DMS153 treated with DMSO at 0.1 percent for 48 hours (cell line): ENCODE measurements at regions not wholly inside any gene's neighbourhood (a gene's known extent, or its start where the extent isn't known, plus 50 kb on each side); places are given as distances from the start of the nearest gene placed in this dataset.
"Not testable (repeated sequence)": the region's sequence is repeated elsewhere in the genome, so short reads cannot be mapped to it uniquely, and the experiment has no call there.

Experiments
- DNase-seq: peaks from one replicate; lab custom pipeline; 2025; ENCODE audit not compliant: unreplicated experiment; lab: John Stamatoyannopoulos, UW

DNA sequence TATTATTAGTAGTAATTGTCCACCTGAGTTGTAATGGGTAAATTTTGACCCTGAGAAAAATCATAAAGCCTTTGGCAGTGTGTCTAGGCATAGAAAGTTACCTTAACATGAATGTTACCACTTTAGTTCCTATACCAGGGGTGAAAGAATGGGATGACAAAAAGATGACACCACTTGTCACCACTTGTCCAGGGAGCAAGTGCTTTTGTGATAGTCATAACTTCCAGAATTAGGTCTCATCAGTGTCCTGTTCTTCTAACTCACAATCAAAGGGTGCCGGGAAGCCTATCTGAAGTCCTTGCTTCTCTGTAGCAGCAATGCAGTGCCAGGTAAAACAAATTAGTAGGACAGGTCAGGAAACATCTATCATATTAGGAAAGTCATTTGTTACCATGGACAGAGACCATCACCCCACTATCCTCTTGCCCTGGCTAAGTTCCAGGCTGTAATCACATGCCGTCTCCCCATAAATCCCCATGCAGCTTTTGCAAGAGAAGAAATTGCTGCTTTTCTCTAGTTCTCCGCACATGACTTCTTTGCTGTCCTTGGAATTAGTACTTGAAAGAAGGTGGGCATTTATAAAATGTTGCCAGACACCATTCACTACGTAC lies 156.5 kb upstream of the SGCD start:
- no peak for DNase-seq

DNA sequence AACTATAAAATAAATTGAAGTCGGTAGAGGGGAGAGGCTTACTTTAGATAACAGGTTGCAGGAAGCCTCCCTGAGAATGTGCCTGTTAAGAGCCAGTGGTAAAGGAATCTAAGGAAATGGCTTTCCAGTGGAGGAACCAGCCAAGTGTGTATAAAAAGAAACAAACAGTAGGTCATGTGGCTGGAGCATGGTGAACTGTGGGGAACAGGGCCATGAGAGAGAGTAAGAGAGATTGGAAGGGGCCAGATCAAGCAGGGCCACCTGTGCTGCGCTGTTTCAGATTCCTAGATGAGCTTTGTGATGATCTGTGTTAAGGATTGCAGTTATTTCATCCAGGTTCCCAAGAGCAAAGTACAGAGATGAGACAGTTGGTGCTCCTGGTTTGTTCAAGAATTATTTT lies 152.7 kb upstream of the SGCD start:
- DNase-seq: no peak

DNA sequence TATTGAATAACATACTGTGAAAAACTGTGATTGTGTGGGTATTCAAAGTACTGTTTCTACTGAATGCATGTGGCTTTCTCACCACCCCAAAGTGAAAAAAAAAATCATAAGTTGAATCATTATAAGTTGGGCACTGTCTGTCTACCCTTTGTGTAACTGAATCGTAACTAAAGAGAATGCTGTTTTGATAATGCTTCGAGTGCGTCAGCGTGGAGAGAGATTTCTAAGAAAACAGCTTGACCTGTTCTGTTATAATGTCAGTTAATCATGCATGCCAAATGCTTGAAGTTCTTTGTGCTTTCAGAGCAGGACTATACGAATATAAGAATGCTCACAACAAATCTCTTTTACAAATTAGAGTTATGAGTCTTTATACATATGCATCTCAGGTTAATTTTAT lies 148.8 kb upstream of the SGCD start:
- no peak for DNase-seq

DNA sequence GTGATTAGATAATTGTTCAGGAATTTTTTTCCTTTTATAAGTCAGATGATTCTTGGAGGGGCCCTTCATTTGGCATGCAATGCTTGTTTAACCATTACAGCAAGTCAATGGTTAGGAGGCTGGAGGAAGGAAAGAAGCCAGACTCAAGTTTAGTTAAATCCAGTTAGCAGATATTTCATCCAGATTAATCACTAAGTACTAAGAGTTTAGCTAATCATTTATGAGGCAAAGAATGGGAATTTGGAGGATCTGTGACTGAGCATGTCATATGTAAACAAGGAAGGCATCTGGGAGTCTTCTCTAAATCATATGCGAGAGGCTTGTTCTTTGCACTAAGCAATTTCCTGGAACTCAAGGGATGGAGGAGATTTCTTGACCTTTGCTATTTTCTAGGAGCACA lies 145.3 kb upstream of the SGCD start:
- no peak for DNase-seq

DNA sequence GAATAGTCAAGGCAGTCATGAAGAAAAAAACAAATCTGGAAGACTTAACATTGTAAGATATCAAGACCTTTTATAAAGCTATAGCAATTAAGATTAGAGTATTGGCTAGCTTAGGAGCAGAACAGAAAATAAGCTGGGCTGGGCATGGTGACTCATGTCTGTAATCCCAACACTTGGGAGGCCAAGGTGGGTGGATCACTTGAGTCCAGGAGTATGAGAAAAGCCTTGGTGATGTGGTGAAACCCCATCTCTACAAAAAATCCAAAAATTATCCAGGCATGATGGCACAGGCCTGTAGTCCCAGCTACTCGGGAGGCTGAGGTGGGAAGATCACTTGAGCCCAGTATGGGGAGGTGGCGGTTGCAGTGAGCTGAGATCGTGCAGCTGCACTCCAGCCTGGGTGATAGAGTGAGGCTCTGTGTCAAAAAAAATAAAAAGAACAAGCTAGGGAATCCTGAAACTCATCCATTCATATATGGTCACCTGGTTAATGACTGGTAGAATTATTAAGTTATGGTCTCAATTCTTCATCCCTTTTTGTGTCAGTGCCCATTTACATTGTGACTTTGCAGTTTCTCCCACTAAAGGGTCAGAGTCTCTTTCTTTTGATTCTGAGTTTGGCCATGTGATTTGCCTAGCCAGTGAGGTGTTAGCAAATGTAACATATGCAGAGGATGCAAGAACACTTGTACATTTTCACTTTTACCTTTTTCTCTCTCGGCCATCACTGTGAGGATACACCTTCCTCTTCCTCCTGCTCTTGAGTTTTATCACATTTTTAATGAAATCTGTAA lies 144.6 kb upstream of the SGCD start:
- no peak for DNase-seq

DNA sequence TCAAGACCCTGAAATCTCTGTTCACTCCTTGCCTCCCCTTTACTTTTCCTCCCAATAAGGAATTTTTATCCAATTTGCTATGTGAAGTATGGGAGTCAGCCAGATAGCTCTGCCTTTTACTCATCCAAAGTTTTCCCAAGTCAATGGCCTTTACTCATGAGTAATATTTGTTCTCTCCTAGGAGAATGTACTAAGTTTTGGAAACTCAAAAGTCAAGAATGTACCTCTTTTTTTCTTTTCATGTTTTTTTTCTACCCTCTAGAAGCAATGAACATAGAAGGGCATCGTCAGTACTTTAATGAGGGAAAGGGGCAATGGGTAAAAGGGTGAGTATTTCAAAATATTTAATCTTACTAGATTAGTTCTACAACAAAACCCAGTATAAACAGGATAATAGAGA lies 140.2 kb upstream of the SGCD start:
- DNase-seq: no peak

DNA sequence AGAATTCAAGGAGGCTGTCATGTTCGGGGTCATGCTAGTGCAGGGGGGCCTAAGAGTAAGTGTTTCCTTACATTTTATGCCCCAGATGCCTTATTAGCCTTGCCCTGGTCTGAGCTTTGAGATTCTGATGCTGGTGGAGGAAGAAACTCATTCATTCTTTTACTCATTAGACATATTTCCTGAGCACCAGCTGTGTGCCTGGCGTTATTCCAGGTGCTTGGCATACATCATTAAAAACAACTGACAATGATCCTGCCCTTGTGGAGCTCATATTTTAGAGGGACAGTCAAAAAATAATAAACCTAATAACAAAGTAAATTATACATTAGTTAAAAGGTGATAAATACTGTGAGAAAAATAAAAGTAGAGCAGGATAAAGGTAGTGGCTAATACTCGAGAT lies 138.9 kb upstream of the SGCD start:
- DNase-seq: no peak

DNA sequence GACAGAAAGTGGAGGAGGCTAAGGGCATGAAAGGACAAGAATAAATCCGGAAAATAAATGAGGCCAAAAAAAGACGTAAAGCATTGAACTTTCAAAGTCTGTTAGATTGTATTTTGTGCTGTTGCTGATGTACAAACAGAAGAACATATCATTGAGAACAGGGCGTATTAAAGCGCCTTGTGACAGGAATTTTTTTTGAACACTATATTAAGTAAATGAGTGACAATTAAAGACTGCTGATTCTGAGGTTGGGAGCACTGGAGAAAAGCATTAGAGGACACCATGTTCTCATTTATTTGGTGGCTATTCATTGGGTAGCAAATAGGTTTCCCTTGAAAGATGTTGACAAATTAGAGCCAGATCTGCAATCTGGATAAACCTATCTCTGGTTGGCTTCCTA lies 137.3 kb upstream of the SGCD start:
- no peak for DNase-seq

DNA sequence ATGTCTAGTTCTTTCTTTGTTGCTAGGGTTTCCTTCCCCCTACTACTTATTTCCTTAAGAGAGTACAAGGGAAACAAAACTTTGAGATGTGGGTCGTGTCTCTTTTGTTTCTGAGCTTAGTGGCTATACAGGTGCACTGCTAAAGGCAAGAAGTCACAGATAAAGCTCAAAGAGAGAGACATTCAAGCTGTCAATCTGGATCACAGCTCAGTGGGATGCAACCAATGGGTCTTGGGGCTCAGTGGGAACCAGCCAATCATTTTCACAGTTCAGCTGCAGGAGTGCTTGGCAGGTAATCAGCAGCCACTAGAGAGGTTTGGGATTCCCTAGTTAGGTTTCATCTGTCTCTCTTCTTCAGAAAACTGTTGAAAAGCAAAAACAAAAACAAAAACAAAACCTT lies 135.4 kb upstream of the SGCD start:
- no peak for DNase-seq

DNA sequence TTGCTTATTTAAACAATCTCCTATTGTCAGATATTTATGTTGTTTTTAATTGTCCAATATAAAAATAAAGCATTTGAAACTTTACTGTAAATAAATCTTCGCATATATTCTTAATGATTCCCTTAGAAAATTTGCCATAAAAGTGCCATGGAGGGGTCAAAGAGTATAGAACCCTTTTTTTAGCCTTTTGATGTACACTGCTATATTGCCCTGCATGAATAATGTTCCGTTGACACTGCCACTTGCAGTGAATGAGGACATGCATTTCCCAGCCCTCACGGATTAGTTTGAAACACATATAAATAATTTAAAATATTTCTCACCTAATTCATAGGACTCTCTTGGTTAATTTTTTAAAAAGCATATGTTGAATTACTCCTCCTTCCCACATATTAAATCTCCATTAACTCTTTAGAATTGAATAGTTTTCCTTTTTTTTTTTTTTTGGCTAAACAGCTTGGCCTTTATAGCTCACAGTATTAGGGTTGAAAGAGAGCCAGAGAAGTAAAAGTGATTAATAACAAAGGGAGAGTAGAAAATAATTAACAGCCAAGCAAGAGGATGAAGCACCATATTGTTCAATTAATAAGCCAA lies 129.8 kb upstream of the SGCD start:
- no peak for DNase-seq

DNA sequence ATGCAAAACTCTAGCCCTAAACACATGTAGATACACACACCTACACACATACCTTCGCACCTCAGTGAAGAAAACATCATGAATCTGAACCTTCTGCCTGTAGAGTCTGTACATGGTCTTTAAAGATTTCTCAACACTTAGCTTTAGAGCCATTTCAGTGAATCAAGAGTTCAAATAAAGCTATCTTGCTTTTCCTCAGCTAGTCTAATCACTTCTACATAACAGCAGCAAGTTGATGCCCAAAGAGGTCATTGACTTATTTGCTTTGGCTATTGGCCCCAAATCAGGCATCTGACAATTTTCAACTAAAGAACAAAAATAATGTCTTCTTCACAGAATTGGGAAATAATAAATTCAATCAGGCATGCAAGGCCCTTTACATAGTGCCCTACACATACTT lies 127.9 kb upstream of the SGCD start:
- DNase-seq: no peak

DNA sequence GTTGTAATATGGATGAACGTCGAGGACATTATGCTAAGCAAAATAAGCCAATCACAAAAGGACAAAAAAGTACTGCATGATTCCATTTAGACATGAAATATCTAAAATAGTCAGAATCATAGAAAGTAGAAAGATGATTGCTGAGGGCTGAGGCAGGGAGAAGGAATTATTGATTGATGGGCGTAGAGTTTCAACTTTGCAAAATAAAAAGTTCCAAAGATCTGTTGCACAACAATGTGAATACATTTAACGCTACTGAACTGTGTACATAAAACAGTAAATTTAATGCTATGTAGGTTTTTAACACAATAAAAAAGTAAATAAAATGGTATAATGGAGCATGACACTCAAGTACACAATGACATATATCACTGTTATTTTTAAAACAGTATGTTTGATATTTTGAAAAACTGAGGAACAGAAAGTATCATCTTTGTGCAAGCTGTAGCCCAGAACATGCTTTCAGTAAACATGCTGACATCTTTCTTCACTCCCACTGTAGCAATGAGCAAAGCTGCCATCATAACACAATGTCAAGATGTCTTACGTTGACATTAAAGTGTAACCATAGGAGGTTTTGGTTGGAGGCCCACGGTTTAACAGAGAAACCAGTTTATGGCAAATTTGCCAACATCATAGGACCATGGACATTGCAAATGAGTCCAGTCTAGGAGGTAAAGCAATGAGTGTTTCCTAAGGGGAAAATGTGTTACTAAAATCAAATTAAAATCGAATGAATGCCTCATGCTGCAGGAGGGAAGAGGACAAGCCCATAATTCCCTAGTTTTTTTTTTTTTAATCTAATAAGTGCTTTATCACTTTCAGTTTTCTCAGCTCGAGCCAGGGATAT lies 125.8 kb upstream of the SGCD start:
- no peak for DNase-seq

DNA sequence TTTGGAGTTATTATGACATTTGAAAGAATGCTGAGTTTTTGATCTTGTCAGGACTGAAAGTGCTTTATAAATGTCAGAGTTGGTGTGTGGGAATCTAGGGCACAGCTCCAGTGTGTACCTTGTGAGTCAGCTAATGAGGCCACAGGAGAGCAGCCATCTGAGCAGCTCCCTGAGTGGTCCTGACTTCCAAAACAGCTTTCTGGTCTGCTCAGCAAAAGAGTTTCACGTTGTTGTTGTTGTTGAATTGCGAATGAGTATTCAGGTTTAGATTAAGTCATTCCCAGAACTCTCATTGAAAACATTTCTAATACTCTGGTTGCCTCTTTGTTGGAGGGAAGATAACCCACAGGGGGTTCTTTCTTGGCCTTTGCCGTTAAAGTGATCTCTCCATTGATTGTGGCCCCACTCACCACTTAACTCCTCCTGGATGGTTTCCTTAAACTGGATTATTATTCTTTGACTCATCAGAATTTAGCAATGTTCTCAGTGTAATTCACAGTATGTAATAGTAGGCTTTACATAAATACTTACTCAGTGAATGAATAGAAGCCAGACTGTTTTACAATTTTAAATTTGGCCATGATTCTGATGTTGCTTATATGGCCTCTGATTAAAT lies 125.1 kb upstream of the SGCD start:
- no peak for DNase-seq

DNA sequence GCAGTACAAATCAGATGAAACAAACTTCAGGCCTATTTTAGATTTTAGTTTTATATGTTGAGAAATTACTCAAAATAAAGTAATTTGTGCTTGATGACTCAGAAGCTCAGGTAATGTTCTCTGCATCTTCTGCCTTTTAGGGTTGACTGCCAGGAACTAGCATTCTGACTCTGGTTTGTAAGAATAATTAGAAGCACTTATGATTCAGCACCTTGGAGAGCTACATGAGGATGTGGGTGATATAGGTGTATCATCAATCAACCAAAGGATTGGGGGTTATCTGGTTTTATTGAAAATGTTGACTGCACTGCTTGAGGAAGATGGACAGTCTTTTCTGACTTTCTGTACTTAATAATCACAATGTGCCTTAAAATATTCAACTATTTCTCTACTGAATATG lies 118.7 kb upstream of the SGCD start:
- no peak for DNase-seq

DNA sequence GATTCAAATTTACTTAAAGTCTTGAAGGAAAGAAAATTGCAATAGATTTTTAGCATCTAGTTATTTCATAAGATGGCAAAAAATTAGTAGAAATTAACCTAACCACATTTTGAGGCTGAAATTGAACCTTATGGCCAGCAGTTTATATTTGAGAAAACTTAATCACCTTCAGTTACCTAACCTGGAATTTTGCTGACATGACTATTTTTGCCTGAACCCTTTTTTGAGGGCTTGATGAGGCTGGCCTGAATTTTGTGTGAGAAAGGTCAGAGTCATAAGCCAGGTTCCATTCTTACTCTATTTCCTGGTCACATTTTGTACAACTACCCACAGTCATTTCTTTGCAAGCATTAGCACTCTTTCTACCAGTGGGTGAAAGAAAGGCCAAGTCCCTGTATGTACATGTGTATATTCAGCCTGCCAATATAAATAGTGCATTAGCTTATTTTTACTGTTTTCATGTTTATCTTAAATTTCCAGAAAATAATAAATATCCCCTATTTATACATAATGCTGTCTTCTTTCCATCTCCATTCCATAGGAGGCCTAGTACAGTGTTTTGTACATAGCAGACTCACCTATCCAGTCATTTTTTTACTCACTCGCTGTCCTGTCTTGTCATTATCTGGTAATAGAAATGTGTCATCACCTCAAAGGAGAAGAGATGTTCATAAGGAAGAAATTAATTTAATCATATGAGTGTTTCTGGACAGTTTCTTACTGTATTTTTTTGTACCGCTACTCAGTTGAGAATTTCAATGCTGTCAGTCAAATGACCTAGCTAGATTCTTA lies 108.4 kb upstream of the SGCD start:
- no peak for DNase-seq

DNA sequence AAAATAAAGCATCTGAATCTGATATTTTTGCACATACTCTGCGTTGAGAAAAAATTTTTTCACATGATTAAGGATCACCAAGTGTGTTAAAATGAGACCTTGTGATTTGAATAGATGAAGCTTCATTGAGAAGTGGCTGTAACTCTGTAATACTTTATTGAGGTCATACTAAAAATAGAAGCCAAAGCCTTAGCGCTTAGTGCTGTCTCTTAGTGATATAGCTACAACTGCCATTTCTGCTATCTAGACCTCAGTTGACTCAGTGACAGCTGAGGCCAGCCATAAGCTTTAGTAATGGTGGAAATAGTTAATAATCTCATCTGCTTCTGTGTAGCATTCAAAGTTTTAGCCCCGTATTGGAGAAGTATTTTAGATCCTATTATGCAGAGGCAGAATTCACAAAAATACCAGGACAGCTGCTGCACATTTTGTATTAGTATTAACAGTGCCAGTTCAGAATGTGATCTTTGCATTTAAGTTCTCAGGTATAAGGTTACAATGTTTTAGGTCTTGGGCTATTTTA lies 107.4 kb upstream of the SGCD start:
- no peak for DNase-seq

DNA sequence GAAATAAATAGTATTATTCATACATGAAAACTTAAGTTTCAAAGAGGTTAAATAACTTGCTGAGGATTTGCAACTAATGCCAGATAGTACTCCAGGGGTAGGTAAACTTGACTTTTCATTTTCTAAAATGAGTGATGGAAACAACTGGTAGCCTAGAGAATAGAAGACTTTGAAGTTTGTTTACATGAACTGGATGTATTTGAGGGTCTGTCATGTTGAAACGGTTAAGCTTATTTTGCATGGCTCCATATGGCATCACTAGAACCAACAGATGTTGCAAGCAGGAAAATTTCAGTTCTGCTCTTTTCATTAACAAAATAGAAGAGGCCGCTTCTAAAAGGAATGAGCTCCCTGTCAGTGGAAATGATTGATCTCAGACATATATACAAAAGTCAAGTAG lies 105.1 kb upstream of the SGCD start:
- DNase-seq: no peak

DNA sequence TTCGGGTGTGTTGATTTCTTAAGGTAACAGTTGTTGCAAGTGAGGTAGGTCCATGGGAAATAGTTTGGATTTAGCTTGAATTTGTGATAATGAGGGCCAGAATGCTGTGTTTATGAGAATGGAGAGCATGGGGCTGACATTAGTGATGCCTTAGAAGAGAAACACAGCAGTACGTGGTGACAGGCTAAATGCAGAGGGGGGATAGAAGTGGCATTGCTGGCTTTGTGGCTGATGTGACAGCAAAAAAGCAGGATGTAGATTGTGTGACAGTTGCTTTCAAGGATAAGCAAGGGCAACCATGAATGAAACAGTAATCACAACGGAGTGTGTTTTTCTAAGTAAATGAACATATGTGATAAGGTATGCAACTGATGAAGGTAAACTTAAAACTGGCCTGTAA lies 103.4 kb upstream of the SGCD start:
- DNase-seq: no peak

DNA sequence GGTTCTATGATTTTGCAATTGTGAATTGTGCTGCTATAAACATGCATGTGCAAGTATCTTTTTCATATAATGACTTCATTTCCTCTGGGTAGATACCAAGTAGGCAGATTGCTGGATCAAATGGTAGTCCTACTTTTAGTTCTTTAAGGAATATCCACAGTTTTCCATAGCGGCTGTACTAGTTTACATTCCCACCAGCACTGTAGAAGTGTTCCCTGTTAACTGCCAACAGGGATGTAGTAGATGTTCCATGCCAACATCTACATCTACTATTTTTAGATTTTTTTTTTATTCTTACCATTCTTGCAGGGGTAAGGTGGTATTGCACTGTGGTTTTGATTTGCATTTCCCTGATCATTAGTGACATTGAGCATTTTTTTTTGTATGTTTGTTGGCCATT lies 100.5 kb upstream of the SGCD start:
- not testable (repeated sequence) for DNase-seq

DNA sequence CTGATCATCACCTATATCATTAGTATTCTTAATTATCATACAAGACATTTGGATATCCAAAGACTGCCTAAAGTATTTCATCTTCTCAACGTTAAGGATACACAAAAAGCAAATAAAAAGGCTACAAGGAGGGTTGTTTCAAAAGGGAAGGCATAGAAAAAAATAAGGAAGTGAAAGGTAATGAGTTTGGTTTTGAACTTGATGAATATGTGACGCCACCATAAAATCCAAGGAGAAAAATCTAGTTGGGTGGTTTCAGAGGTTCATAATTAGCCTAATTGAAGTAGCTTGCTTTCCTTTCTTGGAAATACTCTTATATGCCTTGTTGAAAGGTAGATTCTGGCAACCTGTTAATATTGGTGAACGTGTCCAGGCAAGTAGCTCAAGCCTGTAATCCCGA lies 96.1 kb upstream of the SGCD start:
- no peak for DNase-seq
